ENCODE measurements at regions not wholly inside any gene's neighbourhood (a gene's known extent, or its start where the extent isn't known, plus 50 kb on each side); places are given as distances from the start of the nearest gene placed in this dataset.

GRCh38 chr14:61215222-61216020 is 65.7 kb downstream of the TMEM30B start:
- H3K4me3 ChIP-seq: no peak overlapping the region
- TF ChIP-seq POLR2A (IDR thresholded peaks at IDR 0.05) (no peak), POLR2AphosphoS5 (IDR thresholded peaks at IDR 0.05) (no peak), EP300 (IDR thresholded peaks at IDR 0.05) (no peak)
- TF ChIP-seq, protein P1, sequence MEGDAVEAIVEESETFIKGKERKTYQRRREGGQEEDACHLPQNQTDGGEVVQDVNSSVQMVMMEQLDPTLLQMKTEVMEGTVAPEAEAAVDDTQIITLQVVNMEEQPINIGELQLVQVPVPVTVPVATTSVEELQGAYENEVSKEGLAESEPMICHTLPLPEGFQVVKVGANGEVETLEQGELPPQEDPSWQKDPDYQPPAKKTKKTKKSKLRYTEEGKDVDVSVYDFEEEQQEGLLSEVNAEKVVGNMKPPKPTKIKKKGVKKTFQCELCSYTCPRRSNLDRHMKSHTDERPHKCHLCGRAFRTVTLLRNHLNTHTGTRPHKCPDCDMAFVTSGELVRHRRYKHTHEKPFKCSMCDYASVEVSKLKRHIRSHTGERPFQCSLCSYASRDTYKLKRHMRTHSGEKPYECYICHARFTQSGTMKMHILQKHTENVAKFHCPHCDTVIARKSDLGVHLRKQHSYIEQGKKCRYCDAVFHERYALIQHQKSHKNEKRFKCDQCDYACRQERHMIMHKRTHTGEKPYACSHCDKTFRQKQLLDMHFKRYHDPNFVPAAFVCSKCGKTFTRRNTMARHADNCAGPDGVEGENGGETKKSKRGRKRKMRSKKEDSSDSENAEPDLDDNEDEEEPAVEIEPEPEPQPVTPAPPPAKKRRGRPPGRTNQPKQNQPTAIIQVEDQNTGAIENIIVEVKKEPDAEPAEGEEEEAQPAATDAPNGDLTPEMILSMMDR (IDR thresholded peaks at IDR 0.05): no peak
- intact Hi-C loops (cut with DNase I): no loop called here

GRCh38 chr14:61213920-61214319 is 67.2 kb downstream of the TMEM30B start:
- Histone ChIP-seq H3K27ac (no peak overlapping the region), H3K4me1 (no peaks in the 10 kb centered on the region), H3K9me3 (no peaks in the 10 kb centered on the region), H3K4me3 (no peak overlapping the region), H3K36me3 (no peaks in the 10 kb centered on the region), H3K27me3 (no peaks in the 10 kb centered on the region)
- 74 to 84% methylated on average over 4 of the region's 4 CpGs for WGBS, 2 donors
- no peak for DNase-seq
- intact Hi-C loops (cut with DNase I): no loop called here
- no peak for TF ChIP-seq POLR2A (IDR thresholded peaks at IDR 0.05)
- no peak for TF ChIP-seq EP300 (IDR thresholded peaks at IDR 0.05)
- TF ChIP-seq, protein P1 (IDR thresholded peaks at IDR 0.05): no peak
- no peak for TF ChIP-seq POLR2AphosphoS5 (IDR thresholded peaks at IDR 0.05)

More at GRCh38 chr14:61215222-61216020, 65.7 kb downstream of the TMEM30B start:
- Histone ChIP-seq H3K27me3 (no peaks in the 10 kb centered on the region), H3K27ac (no peak overlapping the region), H3K9me3 (no peaks in the 10 kb centered on the region), H3K4me1 (no peaks in the 10 kb centered on the region), H3K36me3 (no peaks in the 10 kb centered on the region)
- 87 to 94% methylated on average over 5 of the region's 5 CpGs for WGBS, 2 donors
- DNase-seq: no peak

DNA sequence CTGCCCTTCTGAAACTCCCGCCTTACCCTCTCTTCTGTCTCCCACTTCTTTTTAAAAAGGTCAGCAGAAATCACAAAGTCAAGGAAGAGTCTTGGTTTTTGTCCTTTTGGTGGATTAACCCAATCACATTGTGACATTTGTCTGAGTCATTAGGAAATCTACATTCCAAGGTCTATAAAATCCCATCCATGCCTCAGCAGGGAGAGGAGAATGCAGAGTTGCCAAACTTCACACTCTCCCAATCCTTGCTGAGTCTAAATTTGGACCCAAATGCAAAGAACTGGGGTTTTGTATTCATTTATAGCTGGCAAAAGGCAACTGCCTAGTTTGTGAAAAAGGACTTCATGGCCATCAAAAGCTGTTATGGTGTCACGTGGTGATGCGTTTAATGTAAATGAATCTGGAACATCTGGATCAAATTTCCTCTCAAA is 67.9 kb downstream of the TMEM30B start:
- Histone ChIP-seq H3K27ac (no peak overlapping the region), H3K27me3 (no peaks in the 10 kb centered on the region), H3K4me1 (no peaks in the 10 kb centered on the region), H3K36me3 (no peaks in the 10 kb centered on the region), H3K9me3 (no peaks in the 10 kb centered on the region), H3K4me3 (no peak overlapping the region)
- DNase-seq: no peak
- TF ChIP-seq POLR2A (IDR thresholded peaks at IDR 0.05): no peak
- no peak for TF ChIP-seq POLR2AphosphoS5 (IDR thresholded peaks at IDR 0.05)
- no peak for TF ChIP-seq EP300 (IDR thresholded peaks at IDR 0.05)
- TF ChIP-seq, protein P1 (IDR thresholded peaks at IDR 0.05): no peak
- 65 to 77% methylated on average over 3 of the region's 3 CpGs for WGBS, 2 donors
- intact Hi-C loops (cut with DNase I): no loop called here

GRCh38 chr14:61212546-61212945 is 68.6 kb downstream of the TMEM30B start:
- intact Hi-C loops (cut with DNase I): no loop called here
- H3K27me3 ChIP-seq: no peaks in the 10 kb centered on the region
- no peak overlapping the region for H3K27ac ChIP-seq
- TF ChIP-seq EP300 (IDR thresholded peaks at IDR 0.05): no peak
- TF ChIP-seq POLR2AphosphoS5 (IDR thresholded peaks at IDR 0.05): no peak
- no peak for TF ChIP-seq POLR2A (IDR thresholded peaks at IDR 0.05)
- TF ChIP-seq, protein P1 (IDR thresholded peaks at IDR 0.05): no peak
- H3K9me3 ChIP-seq: no peaks in the 10 kb centered on the region
- H3K4me3 ChIP-seq: no peak overlapping the region
- no peaks in the 10 kb centered on the region for H3K36me3 ChIP-seq
- no peaks in the 10 kb centered on the region for H3K4me1 ChIP-seq
- WGBS, 2 donors: 74% methylated on average over 1 of the region's 1 CpG
- DNase-seq: no peak

All from sigmoid colon (tissue), 6 donors.